Ishikawa (cell line): ENCODE measurements at regions not wholly inside any gene's neighbourhood (a gene's known extent, or its start where the extent isn't known, plus 50 kb on each side); places are given as distances from the start of the nearest gene placed in this dataset.

Experiments used
- CREB1 ChIP-seq: IDR thresholded peaks from 2 replicates; pipeline ENCODE4 v1.6.1; 2012; ENCODE audit warnings: low read depth
- FOXM1 ChIP-seq: IDR thresholded peaks from 2 replicates; pipeline ENCODE4 v1.6.1; 2012; ENCODE audit warnings: low read depth, borderline replicate concordance
- RAD21 ChIP-seq: IDR thresholded peaks from 2 replicates; pipeline ENCODE4 v1.6.1; 2012; ENCODE audit warnings: low read depth
- TAF1 ChIP-seq: IDR thresholded peaks from 2 replicates; pipeline ENCODE4 v1.6.1; 2012; ENCODE audit warnings: low read depth, mild to moderate bottlenecking
- TCF12 ChIP-seq: IDR thresholded peaks from 2 replicates; pipeline ENCODE4 v1.6.1; 2012; ENCODE audit warnings: low read depth
- TEAD4 ChIP-seq: IDR thresholded peaks from 2 replicates; pipeline ENCODE4 v1.6.1; 2012

DNA sequence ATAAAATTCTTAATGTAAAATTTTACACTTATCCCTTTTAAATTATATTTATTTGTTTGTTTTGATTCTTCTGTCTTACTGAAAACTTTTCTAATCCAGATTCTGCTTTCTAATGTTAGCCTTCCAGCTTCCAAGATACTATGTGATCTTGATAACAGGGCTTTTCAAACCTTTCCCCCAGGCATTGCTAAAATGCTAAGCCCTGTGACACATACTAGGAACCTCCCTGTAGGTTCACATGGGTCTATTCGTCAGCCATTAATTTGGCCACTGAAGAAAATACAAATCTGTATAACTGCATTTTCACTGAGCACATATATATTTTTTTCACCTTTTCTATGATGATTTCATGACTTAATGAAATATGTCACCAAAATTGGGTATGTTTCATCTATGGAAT, 92.8 kb upstream of the MAP4K3 start:
- no peak for TF ChIP-seq TCF12
- no peak for TF ChIP-seq FOXM1
- TF ChIP-seq TEAD4, result no peak
- no peak for TF ChIP-seq RAD21
- TF ChIP-seq CREB1, result no peak
- TF ChIP-seq TAF1, result no peak
